ENCODE measurements at regions not wholly inside any gene's neighbourhood (a gene's known extent, or its start where the extent isn't known, plus 50 kb on each side); places are given as distances from the start of the nearest gene placed in this dataset.

GRCh38 chr4:122525865-122526264, 69.3 kb upstream of the IL2 start:
- TF ChIP-seq EP300 (IDR thresholded peaks at IDR 0.05; ENCODE audit: borderline replicate concordance) (no peak), CEBPB (IDR thresholded peaks at IDR 0.05) (no peak), ZBTB7A (IDR thresholded peaks at IDR 0.05; ENCODE audit: low read depth) (no peak), CREB1 (IDR thresholded peaks at IDR 0.05; ENCODE audit: low read depth) (no peak), RAD21 (IDR thresholded peaks at IDR 0.05; ENCODE audit: low read depth) (no peak), YY1 (IDR thresholded peaks at IDR 0.05; ENCODE audit: low read depth) (no peak), TAF1 (IDR thresholded peaks at IDR 0.05; ENCODE audit: low read depth) (no peak), FOXM1 (IDR thresholded peaks at IDR 0.05; ENCODE audit: borderline replicate concordance, low read depth) (no peak), TEAD4 (IDR thresholded peaks at IDR 0.05) (no peak), EGR1 (IDR thresholded peaks at IDR 0.05) (no peak), TCF12 (IDR thresholded peaks at IDR 0.05; ENCODE audit: low read depth) (no peak), NFIC (IDR thresholded peaks at IDR 0.05) (no peak)
- TF ChIP-seq, protein P1, sequence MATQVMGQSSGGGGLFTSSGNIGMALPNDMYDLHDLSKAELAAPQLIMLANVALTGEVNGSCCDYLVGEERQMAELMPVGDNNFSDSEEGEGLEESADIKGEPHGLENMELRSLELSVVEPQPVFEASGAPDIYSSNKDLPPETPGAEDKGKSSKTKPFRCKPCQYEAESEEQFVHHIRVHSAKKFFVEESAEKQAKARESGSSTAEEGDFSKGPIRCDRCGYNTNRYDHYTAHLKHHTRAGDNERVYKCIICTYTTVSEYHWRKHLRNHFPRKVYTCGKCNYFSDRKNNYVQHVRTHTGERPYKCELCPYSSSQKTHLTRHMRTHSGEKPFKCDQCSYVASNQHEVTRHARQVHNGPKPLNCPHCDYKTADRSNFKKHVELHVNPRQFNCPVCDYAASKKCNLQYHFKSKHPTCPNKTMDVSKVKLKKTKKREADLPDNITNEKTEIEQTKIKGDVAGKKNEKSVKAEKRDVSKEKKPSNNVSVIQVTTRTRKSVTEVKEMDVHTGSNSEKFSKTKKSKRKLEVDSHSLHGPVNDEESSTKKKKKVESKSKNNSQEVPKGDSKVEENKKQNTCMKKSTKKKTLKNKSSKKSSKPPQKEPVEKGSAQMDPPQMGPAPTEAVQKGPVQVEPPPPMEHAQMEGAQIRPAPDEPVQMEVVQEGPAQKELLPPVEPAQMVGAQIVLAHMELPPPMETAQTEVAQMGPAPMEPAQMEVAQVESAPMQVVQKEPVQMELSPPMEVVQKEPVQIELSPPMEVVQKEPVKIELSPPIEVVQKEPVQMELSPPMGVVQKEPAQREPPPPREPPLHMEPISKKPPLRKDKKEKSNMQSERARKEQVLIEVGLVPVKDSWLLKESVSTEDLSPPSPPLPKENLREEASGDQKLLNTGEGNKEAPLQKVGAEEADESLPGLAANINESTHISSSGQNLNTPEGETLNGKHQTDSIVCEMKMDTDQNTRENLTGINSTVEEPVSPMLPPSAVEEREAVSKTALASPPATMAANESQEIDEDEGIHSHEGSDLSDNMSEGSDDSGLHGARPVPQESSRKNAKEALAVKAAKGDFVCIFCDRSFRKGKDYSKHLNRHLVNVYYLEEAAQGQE (IDR thresholded peaks at IDR 0.05; ENCODE audit: low read depth) = no peak
- TF ChIP-seq, protein P2, sequence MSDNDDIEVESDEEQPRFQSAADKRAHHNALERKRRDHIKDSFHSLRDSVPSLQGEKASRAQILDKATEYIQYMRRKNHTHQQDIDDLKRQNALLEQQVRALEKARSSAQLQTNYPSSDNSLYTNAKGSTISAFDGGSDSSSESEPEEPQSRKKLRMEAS (IDR thresholded peaks at IDR 0.05) = no peak
- TF ChIP-seq, protein P3, sequence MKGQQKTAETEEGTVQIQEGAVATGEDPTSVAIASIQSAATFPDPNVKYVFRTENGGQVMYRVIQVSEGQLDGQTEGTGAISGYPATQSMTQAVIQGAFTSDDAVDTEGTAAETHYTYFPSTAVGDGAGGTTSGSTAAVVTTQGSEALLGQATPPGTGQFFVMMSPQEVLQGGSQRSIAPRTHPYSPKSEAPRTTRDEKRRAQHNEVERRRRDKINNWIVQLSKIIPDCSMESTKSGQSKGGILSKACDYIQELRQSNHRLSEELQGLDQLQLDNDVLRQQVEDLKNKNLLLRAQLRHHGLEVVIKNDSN (IDR thresholded peaks at IDR 0.05) = no peak

DNA sequence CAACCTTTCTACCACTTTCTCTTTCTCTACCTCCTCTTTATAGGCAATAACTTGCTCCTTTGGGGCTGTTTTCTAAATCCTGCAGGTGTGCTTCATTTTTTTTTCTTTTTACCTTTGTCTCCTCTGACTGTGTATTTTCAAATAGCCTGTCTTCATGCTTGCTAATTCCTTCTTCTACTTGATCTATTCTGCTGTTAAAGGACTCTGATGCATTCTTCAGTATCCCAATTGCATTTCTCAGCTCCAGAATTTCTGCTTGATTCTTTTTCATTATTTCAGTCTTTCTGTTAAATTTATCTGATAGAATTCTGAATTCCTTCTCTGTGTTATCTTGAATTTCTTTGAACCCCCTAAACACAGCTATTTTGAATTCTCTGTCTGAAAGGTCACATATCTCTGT, 67.7 kb upstream of the IL2 start:
- TF ChIP-seq ZBTB7A (IDR thresholded peaks at IDR 0.05; ENCODE audit: low read depth) (no peak), NFIC (IDR thresholded peaks at IDR 0.05) (no peak), TEAD4 (IDR thresholded peaks at IDR 0.05) (no peak), FOXM1 (IDR thresholded peaks at IDR 0.05; ENCODE audit: borderline replicate concordance, low read depth) (no peak), CEBPB (IDR thresholded peaks at IDR 0.05) (no peak), RAD21 (IDR thresholded peaks at IDR 0.05; ENCODE audit: low read depth) (no peak), YY1 (IDR thresholded peaks at IDR 0.05; ENCODE audit: low read depth) (no peak), TCF12 (IDR thresholded peaks at IDR 0.05; ENCODE audit: low read depth) (no peak), CREB1 (IDR thresholded peaks at IDR 0.05; ENCODE audit: low read depth) (no peak), EGR1 (IDR thresholded peaks at IDR 0.05) (no peak), EP300 (IDR thresholded peaks at IDR 0.05; ENCODE audit: borderline replicate concordance) (no peak), TAF1 (IDR thresholded peaks at IDR 0.05; ENCODE audit: low read depth) (no peak)
- TF ChIP-seq, protein P3 (IDR thresholded peaks at IDR 0.05) = no peak
- TF ChIP-seq, protein P2 (IDR thresholded peaks at IDR 0.05) = no peak
- TF ChIP-seq, protein P1 (IDR thresholded peaks at IDR 0.05; ENCODE audit: low read depth) = no peak

DNA sequence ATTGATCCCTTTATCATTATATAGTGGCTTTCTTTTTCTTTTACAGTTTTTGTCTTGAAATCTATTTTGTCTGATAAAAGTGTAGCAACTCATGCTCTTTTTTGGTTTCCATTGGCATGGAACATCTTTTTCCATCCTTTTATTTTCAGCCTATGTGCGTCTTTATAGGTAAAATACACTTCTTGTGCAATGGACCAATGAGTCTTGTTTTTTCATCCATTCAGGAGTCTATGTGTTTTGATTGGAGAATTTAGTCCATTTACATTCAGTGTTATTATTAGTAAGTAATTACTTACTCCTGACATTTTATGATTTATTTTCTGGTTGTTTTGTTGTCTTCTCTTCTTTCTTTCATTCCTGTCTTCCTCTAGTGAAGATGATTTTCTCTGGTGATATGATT, 66.4 kb upstream of the IL2 start:
- TF ChIP-seq, protein P1 (IDR thresholded peaks at IDR 0.05; ENCODE audit: low read depth) = no peak
- TF ChIP-seq TCF12 (IDR thresholded peaks at IDR 0.05; ENCODE audit: low read depth) (no peak), NFIC (IDR thresholded peaks at IDR 0.05) (no peak), EGR1 (IDR thresholded peaks at IDR 0.05) (no peak), FOXM1 (IDR thresholded peaks at IDR 0.05; ENCODE audit: borderline replicate concordance, low read depth) (no peak), YY1 (IDR thresholded peaks at IDR 0.05; ENCODE audit: low read depth) (no peak), ZBTB7A (IDR thresholded peaks at IDR 0.05; ENCODE audit: low read depth) (no peak), CEBPB (IDR thresholded peaks at IDR 0.05) (no peak), TEAD4 (IDR thresholded peaks at IDR 0.05) (no peak), RAD21 (IDR thresholded peaks at IDR 0.05; ENCODE audit: low read depth) (no peak), CREB1 (IDR thresholded peaks at IDR 0.05; ENCODE audit: low read depth) (no peak), TAF1 (IDR thresholded peaks at IDR 0.05; ENCODE audit: low read depth) (no peak), EP300 (IDR thresholded peaks at IDR 0.05; ENCODE audit: borderline replicate concordance) (no peak)
- TF ChIP-seq, protein P2 (IDR thresholded peaks at IDR 0.05) = no peak
- TF ChIP-seq, protein P3 (IDR thresholded peaks at IDR 0.05) = no peak
